ENCODE measurements at regions not wholly inside any gene's neighbourhood (a gene's known extent, or its start where the extent isn't known, plus 50 kb on each side); places are given as distances from the start of the nearest gene placed in this dataset.

GRCh38 chr22:22396741-22397291 is 111.7 kb downstream of the ZNF280B start (continued):
- TF ChIP-seq TFAM (CRISPR knock-in tag; conservative IDR thresholded peaks at IDR 0.05) (no peak), ETS1 (conservative IDR thresholded peaks at IDR 0.05; ENCODE audit: control insufficient read depth, low read depth, low read length) (no peak), CBFA2T3 (IDR thresholded peaks at IDR 0.05) (no peak), ZNF384 (IDR thresholded peaks at IDR 0.05; ENCODE audit: low read depth, low read length) (no peak), SRSF9 (IDR thresholded peaks at IDR 0.05; ENCODE audit: borderline replicate concordance, low read depth, low read length) (no peak), ZNF41 (CRISPR knock-in tag; conservative IDR thresholded peaks at IDR 0.05) (no peak), MEIS2 (IDR thresholded peaks at IDR 0.05; ENCODE audit: partially characterized antibody) (no peak), HNRNPK (IDR thresholded peaks at IDR 0.05; ENCODE audit: low read depth, low read length, poor library complexity, severe bottlenecking) (no peak), USF2 (CRISPR knock-in tag; IDR thresholded peaks at IDR 0.05) (no peak), ZNF586 (CRISPR knock-in tag; conservative IDR thresholded peaks at IDR 0.05) (no peak), HMGN3 (IDR thresholded peaks at IDR 0.05; ENCODE audit: borderline replicate concordance, extremely low read depth, insufficient read length, low read depth, low read length) (no peak), RUNX1 (IDR thresholded peaks at IDR 0.05; ENCODE audit: low read depth) (0 out of 2 replicates have a peak, but pooled peaks have one; percentile 38), IFI16 (CRISPR knock-in tag; IDR thresholded peaks at IDR 0.05) (no peak), MYNN (IDR thresholded peaks at IDR 0.05) (no peak), MYNN (CRISPR knock-in tag; IDR thresholded peaks at IDR 0.05) (no peak), KLF13 (tag; IDR thresholded peaks at IDR 0.05; ENCODE audit: borderline replicate concordance, low read depth) (no peak), ZKSCAN1 (IDR thresholded peaks at IDR 0.05; ENCODE audit: low read depth, low read length) (0 out of 2 replicates have a peak, but pooled peaks have one; percentile 19), ELK1 (CRISPR knock-in tag; IDR thresholded peaks at IDR 0.05) (no peak), BRCA1 (IDR thresholded peaks at IDR 0.05) (no peak), BRCA1 (CRISPR knock-in tag; IDR thresholded peaks at IDR 0.05) (peak; percentile 93), BDP1 (IDR thresholded peaks at IDR 0.05; ENCODE audit: insufficient read depth, insufficient read length) (no peak), MAX (CRISPR knock-in tag; IDR thresholded peaks at IDR 0.05) (no peak), TFAP4 (CRISPR knock-in tag; IDR thresholded peaks at IDR 0.05; ENCODE audit: borderline replicate concordance) (0 out of 2 replicates have a peak, but pooled peaks have one; percentile 12), TBP (optimal IDR thresholded peaks at IDR 0.05; ENCODE audit: low read depth, low read length) (no peak), XRCC5 (IDR thresholded peaks at IDR 0.05; ENCODE audit: low read depth, low read length) (no peak), NR1H2 (CRISPR knock-in tag; IDR thresholded peaks at IDR 0.05) (no peak)
